ENCODE measurements at regions not wholly inside any gene's neighbourhood (a gene's known extent, or its start where the extent isn't known, plus 50 kb on each side); places are given as distances from the start of the nearest gene placed in this dataset.
"Not testable (repeated sequence)": the region's sequence is repeated elsewhere in the genome, so short reads cannot be mapped to it uniquely, and the experiment has no call there.

DNA sequence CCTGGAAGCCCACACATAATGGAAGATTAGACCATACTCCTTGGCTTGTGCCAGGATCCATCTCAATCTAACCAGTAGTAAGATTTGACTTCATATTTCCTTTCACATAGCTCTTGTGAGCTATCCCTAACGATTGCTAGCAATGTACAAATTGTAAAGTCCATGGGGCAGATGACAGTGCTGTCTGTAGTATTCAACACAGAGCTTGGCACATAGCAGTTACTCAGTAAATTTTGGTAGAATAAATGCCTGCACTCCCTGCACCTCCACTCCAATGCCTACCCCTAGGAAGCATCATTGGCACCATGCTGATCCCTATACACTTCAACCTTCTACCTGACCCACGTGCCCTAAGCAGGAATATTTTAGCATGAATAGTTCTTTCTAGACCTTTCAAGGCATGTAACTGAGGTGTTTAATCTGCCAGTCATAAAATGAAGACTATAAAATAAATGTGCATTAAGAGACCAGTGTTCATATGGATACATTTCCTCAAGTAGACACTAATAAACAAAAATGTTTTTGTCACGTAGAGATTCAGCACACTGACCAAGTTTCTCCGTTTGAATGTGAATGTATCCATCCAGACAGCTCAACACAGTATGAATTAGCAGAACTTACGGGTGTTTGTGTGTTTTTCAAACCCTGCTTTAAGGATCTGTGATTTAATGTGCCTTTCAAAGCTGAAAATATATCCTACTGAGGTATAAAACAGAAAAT, 98.8 kb downstream of the BMP4 start:
- DNase-seq (ENCODE audit: low read depth in 2 of 2), result no peak

DNA sequence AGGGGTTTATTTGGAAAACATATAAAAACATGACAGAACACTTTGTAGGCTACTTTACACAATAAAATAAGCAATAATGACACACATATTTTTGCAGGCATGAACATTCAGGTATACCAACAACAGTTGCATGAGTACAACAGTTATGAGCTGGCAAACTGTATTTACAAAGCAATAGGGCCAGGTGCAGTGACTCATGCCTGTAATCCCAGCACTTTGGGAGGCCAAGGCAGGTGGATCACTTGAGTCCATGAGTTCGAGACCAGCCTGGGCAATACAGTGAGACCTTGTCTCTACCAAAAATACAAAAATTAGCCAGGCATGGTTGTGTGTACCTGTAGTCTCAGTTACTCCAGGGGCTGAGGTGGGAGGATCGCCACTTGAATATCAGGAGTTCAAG, 101.1 kb downstream of the BMP4 start:
- DNase-seq (ENCODE audit: low read depth in 2 of 2), result no peak

DNA sequence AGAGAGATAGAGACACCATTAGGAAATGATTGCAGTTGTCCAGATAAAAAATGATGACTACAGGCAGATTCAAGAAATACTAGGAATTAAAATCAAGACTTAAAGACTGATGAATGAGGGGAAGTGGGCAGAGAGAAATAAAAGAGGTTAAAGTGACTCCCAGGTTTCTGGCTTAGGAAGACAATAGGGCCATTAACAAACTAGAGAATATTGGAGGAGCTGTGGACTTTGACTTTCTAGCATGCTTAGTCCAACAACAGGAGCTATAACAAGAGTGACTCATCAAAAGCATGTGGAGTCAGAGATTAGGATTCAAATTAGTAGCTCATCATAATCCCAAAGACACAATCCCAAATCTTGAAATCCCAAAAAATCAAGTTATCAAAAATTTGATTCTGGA, 101.5 kb downstream of the BMP4 start:
- no peak for DNase-seq (ENCODE audit: low read depth in 2 of 2)

DNA sequence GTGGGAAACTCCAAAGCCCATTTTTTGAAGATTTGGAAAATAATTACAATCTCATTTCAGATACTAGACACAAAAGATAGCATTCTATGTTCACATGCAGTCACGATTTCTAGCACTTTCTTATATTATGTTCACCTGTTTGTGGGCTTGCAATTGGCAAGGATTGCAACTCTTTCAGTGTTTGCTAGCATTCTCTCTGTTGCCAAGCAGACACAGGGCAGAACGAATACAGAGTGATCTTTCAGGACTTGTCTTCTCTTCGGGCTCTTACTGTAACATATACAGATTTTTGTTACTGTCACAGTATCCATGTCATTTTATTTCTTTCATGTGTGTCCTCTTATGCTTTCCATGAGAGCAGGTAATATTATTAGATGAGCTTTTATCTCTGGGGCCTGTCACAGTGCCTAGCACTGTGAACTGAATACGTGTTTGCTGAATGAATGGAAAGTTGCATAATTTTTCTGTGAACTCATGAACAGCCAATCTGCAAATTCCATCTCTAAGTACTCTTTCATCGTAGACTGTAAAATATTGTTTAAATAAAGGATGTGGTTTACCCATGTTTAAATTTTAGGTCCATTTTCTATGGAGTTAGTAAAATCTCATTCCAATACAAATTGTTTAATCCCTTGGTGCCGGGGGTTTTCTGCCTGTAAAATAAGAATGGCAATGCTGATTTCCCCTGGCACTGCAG, 105.1 kb downstream of the BMP4 start:
- no peak for DNase-seq (ENCODE audit: low read depth in 2 of 2)

DNA sequence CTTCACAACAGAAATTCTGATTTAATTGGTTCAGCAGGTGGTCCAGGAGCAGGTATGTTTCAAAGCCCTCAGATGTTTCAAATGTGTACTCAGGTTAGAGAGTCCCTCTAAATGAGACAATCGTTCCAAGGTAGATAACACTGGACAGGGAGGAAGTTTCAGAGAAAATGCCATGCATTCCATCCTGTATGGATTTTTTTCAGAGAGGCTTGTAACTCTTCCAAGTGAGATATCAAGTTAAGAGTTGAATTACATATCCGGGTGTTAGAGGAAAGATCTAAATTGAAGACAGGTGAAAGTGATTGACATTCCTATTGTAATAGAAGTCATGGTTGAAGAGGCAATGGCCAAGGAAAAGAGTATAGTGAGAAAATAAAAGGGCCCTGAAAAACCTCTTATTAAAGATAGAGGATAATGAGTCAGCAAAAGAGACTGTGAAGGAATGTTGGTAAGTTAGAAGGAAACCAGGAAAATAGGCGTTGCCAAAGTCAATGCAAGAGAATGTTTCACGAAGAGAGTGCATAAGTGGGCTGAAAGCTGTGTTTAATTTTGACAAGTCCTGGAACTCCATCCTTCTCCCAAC, 105.8 kb downstream of the BMP4 start:
- DNase-seq (ENCODE audit: low read depth in 2 of 2), result no peak

DNA sequence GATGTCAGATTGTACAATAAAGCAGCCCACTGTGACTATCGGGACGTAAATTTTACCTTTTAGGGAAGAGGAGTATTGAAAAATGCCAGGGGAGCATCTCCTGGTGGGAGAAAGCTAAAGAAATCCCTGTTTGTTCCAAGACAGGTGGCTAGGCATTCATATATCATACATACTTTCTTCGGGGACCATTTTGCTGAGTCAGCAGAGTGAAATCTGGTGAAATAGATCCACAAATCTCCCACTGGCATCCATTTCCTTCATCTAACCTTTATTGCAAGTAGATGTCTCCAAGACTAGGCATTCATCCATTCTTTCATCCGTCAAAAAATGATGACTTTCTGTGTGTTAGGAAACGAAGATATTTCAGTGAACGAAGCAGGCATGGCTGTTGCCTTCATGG, 107.1 kb downstream of the BMP4 start:
- no peak for DNase-seq (ENCODE audit: low read depth in 2 of 2)

DNA sequence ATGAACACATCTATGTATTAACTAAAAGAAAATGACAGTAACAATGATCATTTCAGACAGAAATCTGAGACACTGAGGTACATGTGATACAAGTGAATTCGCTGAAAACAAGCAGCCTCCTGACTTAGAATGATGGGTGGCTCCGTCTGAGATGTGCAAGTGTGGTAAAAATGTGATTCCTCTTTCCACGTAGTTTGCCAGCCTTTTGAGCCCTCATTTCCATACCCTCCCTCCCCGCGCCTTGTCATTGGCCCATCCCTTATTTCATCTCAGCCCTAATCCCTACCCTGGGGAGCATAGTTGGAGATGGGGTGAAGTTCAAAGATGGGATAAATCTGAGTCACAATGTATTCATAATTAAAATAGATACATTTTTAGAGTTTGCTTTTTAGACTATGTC, 107.8 kb downstream of the BMP4 start:
- DNase-seq (ENCODE audit: low read depth in 2 of 2), result no peak

DNA sequence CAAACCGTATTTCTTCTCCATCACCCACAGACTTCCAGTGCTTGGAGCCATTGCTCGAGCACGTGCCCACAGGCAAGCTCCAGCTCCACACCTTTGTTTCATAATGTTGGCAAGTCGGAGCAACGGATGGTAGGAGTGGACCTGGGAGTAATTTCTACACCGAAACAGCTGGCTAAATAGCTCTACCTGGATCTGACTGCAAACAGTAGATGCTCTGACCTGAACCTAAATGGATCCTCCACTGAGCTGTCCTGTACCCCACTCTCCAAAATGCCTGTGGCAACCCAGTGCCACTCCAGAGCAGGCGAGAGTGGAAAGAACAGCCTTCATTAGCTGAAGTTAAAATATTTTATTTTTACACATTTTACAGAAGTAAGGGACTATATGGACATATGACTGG, 108.7 kb downstream of the BMP4 start:
- no peak for DNase-seq (ENCODE audit: low read depth in 2 of 2)

DNA sequence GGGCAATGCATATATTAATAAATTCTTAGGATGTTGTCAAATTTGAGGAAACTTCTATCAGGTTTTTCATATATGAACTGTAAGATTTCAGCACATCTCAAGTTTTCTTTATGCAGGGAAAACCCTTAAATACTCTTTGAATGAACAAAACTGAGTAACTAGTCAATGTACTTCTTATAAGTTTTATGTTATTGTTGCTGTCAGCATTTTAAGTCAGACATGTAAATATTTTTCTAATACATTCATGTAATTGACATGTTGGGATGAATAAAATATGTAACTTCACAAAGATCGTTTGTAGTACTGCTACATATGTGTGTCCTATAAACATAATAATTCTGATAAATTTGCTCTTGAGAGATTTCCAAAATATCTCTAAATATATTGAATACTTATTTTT, 109.6 kb downstream of the BMP4 start:
- DNase-seq (ENCODE audit: low read depth in 2 of 2), result no peak

DNA sequence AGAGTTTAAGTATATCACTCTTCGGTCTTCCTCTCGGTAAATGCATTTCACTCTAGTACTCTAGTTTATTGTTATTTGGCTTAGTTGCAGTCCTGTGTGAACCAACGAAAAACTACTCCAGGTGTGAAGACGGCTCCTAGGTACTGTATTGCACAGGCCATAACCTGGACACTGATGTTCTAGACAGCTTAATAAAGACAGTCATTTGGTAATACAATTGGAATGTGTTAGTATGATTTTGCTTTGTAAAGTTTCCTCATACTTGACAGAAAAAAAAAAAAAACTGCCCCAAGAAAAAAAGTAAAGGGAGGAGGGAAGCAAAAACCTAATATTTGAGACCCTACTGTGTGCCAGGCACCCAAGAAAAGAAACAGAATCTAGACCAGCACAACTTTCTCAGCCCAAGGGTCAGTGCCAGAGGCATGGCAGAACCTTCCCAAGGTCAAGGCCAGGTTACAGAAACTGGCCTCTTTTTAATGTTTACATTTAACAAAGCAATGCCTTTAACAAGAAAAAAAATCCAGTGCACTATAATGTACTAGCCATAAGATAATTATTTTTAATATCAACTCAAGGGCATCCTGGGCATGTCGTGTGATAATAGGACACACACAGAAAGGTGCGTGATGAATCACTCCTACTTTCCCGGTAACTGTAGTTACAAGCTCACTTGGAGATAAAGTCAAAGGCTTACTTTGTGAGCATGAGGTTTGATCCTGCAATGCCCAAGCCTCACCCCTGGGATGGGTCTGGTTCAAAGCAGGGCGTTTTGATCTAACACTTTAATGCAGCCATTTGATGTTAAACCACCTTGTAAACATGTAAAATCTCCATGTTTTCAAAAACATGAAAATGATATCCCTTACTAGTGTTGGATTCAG, 110.6 kb downstream of the BMP4 start:
- no peak for DNase-seq (ENCODE audit: low read depth in 2 of 2)

DNA sequence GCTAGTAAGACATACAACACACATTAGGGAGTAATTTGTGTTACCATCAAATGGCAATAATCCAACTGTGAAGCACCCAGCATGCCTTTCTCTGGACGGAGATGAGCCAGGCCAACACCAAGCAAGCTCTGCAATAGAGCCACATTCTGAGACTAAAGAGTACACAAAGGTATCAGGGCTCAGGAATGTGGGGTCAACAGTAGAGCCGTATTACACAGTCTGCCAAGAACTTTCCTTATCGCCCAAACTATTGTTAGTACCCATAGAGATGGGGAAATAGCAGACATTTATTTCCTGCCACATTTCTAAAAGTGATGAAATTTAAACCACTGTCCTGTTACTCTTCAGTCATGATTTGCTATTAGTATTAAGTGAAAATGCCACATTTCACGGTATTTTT, 113.7 kb downstream of the BMP4 start:
- DNase-seq (ENCODE audit: low read depth in 2 of 2), result no peak

DNA sequence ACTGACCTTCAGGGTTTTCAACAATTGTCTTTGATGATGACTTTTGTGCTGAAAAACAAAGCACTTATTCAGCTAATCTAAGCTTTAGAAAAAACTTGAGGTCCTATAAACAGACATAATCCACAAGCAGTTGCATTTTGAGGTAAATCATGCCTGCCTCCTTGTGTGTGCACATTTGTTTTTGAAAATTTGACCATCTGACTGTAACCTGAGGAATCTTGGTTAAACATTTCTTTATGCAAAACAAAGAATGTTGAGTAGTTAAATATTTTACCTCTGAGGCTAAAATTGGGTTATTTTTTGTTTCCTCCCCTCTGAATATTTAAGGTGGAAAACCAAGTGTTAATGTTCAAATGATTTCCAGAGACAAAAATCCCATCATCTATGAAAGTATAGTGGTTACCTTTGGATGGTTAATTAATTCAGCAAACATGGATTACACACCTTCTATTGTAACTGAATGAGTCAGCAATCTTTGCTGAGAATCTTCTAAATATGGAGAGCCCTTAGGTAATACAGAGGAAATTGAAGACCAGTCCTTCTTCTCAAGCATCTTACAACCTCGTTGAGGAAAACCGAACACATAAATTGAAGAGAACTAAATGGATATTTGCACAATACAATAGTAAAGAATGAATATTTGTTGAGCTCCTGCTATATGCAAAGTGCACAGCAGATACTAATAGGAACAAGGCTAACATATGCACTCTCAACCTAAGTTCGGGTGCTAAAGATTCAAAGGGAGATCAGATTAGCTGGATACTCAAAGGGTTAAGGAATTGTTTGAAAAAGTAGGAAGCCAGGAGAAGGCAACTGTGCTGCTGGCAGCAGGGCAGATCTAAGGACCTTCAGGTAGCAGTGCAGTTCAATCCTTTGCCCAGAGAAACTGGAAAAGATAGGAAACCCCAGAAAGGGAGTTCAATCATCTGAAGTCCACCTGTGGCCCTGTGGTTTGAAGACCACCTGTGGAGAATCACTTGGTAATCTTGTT, 115.2 kb downstream of the BMP4 start:
- DNase-seq (ENCODE audit: low read depth in 2 of 2), result no peak

DNA sequence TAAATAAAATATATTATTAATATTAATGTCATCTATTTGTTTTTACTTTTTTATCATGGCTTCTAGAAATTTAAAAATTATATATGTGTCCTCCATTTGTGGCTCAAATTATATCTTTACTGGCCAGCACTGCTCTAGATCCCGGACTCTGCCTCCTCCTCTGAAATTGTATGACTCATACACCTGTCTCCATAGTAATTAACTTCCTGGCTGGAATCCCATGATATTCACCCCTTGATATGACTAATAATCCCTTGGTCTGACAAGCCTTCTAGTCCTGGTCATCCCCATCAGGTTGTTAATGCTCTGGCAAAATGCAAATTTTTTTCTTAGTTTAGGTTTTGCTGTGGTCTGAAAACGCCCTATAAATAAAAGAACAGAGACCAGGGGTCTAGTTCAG, 116.2 kb downstream of the BMP4 start:
- no peak for DNase-seq (ENCODE audit: low read depth in 2 of 2)

DNA sequence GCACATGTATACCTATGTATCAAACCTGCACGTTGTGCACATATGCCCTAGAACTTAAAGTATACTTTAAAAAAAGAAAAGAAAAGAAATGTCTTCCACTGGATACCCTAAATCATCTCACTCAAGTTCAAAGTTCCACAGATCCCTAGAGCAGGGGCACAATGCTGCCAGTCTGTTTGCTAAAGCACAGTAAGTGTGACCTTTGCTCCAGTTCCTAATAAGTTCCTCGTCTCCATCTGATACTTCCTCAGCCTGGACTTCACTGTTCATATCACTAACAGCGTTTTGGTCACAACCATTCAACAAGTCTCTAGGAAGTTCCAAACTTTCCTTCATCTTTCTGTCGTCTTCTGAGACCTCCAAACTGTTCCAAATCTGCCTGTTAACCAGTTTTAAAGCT, 118.3 kb downstream of the BMP4 start:
- DNase-seq (ENCODE audit: low read depth in 2 of 2), result no peak

DNA sequence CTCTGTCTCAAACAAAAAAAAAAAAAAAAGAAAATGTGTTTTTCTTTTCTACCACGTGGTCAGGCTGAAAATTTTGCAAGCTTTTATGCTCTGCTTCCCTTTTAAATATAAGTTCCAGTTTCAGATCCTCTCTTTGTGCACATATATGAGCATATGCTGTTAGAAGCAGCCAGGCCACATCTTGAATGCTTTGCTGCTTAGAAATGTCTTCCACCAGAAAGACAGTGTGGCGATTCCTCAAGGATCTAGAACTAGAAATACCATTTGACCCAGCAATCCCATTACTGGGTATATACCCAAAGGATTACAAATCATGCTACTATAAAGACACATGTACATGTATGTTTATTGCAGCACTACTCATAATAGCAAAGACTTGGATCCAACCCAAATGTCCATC, 119.0 kb downstream of the BMP4 start:
- DNase-seq (ENCODE audit: low read depth in 2 of 2), result not testable (repeated sequence)

DNA sequence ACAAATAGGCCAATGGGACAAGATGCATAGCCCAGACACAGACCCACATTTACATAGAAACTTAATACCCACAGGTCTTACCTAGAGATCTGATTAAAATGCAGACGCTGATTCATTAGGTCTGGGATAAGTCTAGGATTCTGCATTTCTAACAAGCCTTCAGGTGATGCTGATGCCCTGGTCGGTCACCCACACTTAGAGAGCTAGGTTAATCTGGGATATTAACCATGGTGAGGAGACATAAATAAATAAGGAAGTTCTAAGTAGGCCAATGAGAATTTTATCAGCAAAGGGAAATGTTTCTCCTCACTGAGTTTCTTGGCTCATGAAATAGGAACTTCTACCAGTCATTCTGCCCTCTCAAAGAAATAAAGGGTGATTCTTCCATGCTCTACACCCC, 120.1 kb downstream of the BMP4 start:
- DNase-seq (ENCODE audit: low read depth in 2 of 2), result no peak

DNA sequence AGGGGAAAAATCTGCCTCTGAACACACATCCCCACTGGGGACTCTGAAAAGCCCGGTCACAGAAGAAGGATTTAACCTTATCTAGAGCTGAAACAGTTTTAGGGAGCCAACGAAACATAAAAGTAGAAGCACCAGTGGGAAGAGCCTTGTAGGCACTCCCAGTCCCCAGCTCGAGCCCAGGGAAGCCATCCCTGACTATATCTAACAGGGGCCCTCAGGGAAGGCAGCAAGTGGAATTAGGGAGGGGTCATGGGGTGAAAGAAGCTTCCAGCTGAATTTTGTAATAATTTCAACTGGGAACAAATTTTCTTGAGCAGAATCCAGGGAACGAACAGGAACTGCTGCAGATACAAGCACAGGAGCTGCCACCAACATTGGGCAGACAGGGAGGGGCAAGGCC, 127.8 kb downstream of the BMP4 start:
- DNase-seq (ENCODE audit: low read depth in 2 of 2), result no peak

DNA sequence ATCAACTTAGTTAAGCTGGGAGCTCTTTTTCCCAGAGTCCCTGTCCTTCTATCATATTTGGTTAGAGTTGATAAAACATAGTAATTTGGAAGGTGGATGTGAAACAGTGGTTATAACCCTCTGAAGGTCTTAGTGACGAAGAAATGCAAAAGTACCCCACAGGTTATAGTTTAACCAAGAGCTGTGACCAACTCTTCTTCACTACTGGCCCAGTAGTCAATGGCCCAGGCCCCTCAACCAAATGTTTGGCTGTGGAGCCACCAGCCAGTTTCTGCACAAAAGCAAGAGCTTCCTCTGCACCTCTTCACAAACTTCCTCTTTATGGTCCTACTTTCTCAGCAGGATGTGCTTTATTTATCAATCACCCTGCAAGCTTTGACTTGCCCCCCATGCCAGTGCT, 132.6 kb downstream of the BMP4 start:
- no peak for DNase-seq (ENCODE audit: low read depth in 2 of 2)

DNA sequence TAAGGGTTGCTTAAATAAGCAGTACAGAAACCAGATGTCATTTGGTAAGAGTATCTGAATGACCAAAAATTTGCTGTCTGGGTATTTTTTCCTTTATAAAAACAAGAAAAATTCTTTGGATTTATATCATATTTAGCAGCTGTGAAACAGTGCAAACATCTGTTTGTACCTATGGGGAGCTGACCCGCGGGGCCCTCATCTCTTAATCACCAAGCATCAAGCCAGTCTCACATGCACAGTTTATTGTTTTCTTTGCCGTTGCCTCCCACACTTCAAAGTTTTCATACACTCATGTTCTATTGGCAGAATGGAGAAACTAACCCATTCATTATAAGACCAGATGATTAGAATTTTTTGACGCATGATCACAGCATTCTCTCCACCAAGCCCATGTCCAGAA, 142.2 kb downstream of the BMP4 start:
- no peak for DNase-seq (ENCODE audit: low read depth in 2 of 2)

DNA sequence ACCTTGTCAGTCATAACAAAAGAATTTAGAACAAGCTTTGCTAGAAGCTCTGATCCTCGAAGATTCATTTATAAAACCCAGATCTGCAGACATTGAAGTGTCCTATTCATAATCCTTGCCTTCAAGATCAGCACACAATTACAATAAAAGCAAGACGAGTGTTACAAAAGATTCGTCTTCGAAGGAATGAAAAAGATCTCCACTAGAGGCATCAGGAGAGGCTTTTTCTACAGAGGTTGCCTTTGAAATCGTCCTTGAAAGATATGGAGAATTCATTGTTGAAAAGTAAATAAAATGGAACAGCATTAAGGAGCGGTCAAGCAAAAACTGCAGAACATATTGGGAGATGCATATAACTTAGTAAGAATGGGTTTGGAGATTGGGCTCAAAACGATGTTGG, 146.4 kb downstream of the BMP4 start:
- no peak for DNase-seq (ENCODE audit: low read depth in 2 of 2)

DNA sequence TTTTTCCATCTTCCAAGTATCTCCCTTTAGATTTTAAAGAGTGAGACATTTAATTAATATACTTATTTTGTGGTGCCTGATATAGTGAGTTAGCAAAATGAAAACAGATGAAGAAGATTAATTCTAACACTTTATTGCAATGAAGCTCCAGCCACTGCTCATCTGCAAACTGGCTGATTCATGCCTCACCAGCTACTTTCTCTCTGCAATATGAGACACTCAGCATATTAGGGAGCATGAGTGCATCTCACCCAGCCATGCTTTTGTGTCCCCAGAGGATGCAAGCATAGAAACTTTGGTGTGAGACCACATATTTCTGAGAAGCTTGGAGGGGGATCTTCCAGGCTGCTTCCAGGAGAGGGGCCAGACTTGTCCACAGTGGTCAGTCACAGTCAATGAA, 148.6 kb downstream of the BMP4 start:
- no peak for DNase-seq (ENCODE audit: low read depth in 2 of 2)

Data from stimulated activated CD4-positive, alpha-beta T cell treated with anti-CD3 and anti-CD28 coated beads, Interleukin-1b, Interleukin-23, amount 100 ng/mL, for 1 hour (primary cell).